HG02588 (cell line): ENCODE measurements at regions not wholly inside any gene's neighbourhood (a gene's known extent, or its start where the extent isn't known, plus 50 kb on each side); places are given as distances from the start of the nearest gene placed in this dataset.
A peak's percentile ranks its signal among the peaks of the same experiment; 100 is the strongest.

ENCODE experiments used
- ATAC-seq: cut with Tn5 transposase; IDR thresholded peaks from one replicate; pipeline ENCODE4 v1.9.1; 2021; ENCODE audit warnings: mild to moderate bottlenecking, moderate library complexity; ENCODE audit not compliant: unreplicated experiment

DNA sequence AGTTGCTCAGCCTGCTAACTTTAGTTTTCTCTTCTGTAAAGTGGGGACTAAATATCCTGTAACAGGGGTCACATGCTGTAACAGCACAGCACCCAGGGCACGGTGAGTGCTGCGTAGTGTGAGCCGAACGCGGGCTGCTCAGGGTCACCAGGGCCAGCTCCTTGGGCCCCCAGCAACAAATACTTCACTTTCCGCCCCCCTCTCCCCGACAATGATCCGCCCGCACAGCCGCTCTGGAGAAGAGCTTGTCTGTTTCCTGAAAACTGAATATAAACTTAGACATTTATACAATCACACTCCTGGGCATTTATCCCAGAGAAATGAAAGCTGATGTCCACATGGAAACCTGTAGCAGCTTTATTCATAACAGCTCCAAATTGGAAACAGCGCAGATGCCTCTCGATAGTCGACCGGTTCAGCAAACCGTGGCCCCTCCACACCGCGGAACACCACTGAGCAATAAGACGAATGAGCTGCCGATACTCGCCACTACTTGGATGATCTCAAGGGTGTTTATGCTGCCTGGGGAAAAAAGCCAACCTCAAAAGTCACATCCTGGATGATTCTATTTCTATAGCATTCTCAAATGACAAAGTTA lies 267.2 kb downstream of the PARN start:
- ATAC-seq = no peak

DNA sequence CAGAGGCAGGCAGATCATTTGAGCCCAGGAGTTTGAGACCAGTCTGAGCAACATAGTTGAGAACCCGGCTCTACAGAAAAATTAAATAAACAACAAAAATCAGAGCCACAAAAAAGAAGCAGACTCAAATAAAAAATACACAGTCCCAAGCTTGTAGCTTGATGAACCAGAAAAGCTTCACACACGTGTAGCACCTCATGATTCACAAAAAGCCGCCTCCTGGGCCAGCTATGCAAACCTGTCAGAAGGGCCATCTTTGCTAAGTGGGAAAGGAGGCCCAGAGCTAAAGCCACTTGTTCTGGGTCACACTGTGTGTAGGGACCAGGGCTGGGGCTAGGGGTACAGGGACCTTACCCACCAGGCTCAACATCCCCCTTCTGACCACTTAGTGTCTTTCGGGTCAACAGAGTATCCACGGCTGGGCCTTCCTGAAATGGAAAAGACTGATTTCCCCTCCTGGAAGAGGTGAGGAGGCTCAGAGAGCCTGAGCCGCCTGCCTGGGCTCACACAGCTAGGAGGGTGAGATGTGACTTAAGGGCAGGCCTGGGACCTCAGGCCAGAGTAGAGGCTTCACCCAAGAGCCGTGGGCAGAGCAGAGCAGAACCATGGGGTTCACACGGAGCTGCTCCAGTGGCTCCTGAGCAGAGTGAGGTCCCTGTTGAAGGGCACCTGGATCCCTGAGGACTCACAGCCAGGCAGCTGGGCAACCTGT lies 269.6 kb downstream of the PARN start:
- no peak for ATAC-seq

GRCh38 chr16:14358697-14359305 lies 271.3 kb downstream of the PARN start:
- no peak for ATAC-seq

- ATAC-seq = no peak
Measured at GRCh38 chr16:14357328-14357727, 272.7 kb downstream of the PARN start.

GRCh38 chr16:14356064-14356463 lies 274.0 kb downstream of the PARN start:
- no peak for ATAC-seq

GRCh38 chr16:14354561-14355351 lies 275.3 kb downstream of the PARN start:
- peak; percentile 83 for ATAC-seq

GRCh38 chr16:14353340-14353739 lies 276.7 kb downstream of the PARN start:
- no peak for ATAC-seq

DNA sequence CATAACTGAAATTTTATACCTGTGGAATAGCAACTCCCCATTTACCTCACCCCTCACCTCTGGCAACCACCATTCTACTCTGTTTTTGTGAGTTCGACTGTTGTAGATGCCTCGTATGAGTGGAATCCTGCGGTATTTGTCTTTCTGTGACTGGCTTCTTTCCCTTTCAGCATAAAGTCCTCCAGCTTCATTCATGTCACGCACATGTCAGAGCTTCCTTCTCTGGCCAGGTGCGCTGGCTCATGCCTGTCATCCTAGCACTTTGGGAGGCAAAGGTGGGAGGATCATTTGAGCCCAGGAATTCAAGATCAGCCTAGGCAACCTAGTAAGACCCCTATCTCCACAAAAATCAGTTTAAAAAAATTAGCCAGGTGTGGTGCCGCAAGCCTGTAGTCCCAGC lies 278.4 kb downstream of the PARN start:
- no peak for ATAC-seq

DNA sequence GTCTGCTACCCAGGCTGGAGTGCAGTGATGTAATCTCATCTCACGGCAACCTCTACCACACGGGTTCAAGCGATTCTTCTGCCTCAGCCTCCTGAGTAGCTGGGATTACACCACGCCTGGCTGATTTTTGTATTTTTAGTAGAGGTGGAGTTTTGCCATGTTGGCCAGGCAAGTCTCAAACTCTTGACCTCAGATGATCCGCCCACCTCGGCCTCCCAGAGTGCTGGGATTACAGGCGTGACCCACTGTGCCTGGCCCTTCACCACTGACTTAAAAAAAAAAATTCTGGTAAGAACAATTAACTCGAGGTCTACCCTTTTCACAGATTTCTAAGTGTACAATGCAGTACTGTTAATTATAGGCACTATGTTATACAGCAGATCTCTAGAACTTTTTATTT lies 279.4 kb downstream of the PARN start:
- ATAC-seq = no peak

GRCh38 chr16:14350081-14350480 lies 279.0 kb downstream of the MRTFB start:
- no peak for ATAC-seq

GRCh38 chr16:14347706-14348105 lies 276.6 kb downstream of the MRTFB start:
- ATAC-seq = no peak

DNA sequence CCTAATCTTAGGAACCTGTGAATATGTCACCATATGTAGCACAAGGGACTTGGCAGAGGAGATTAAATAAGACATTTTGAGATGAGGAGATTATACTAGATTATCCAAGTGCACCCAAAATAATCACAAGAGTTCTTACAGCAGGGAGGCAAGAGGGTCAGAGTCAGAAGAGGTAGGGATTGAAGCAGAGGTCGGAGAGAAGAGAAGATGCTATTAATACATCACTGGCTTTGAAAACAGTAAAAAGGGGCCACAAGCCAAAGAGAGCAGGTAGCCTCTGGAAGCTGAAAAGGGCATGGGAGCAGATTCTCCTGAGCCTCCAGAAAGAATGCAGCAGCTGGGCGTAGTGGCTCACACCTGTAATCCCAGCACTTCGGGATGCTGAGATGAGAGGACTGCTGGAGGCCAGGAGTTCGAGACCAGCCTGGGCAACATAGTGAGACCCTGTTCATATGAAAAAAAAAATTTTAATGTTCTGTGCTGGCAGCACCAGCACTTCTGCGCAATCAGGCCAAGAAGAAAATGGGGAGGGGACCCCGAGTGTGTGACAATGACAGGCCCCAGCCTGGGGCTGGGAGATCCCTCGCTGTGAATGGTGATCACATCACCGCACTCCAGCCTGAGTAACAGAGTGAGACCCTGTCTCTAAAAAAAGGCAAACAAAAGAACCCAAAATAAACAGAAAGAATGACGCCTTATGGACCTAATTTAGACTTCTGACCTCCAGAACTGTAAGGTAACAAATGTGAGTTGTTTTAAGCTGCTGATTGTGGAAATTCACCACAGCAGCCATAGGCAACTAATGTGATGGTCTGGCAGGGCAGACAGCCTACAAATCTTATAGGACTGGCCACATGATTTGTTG lies 275.4 kb downstream of the MRTFB start:
- ATAC-seq = no peak

GRCh38 chr16:14345512-14346115 lies 274.5 kb downstream of the MRTFB start:
- ATAC-seq = no peak

GRCh38 chr16:14344945-14345344 lies 273.8 kb downstream of the MRTFB start:
- no peak for ATAC-seq

GRCh38 chr16:14344292-14344691 lies 273.2 kb downstream of the MRTFB start:
- ATAC-seq = no peak

GRCh38 chr16:14341324-14342225 lies 270.5 kb downstream of the MRTFB start:
- ATAC-seq = no peak

GRCh38 chr16:14339694-14340093 lies 268.6 kb downstream of the MRTFB start:
- no peak for ATAC-seq

GRCh38 chr16:14338969-14339368 lies 267.9 kb downstream of the MRTFB start:
- ATAC-seq = no peak

DNA sequence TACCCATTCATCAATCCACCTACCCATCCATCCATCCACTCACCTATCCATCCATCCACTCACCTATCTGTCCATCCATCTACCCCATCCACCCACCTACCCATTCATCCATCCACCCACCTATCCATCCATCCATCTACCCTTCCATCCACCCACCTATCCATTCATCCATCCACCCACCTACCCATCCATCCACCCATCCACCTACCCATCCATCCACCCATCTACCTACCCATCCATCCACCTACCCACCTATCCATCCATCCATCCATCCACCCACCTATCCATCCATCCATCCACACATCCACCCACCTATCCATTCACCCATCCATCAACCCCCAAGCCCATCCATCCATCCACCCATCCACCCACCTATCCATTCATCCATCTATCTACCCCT lies 267.1 kb downstream of the MRTFB start:
- no peak for ATAC-seq
